ENCODE measurements at regions not wholly inside any gene's neighbourhood (a gene's known extent, or its start where the extent isn't known, plus 50 kb on each side); places are given as distances from the start of the nearest gene placed in this dataset.

DNA sequence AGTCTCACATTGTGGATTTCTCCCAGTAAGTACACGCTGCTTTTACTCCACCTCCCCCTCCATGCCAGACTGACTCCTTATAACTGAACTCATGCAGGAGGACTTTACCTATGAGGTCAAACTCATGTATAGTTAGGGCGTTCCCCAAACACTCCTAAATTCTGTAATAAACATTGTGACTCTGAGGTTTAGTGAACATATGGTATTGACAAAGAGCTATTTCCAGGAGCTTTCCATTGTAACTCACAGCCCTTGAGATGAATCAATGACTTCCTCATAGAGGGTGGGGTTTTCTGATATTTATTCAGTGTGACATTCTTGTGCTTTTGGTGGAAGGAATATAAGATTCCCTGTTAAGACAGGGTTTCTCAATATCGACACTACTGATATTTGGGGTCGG lies 337.4 kb upstream of the SLC14A2 start:
- DNase-seq (ENCODE audit: insufficient read length, low spot score) (no peak), FAIRE-seq (no peak)

DNA sequence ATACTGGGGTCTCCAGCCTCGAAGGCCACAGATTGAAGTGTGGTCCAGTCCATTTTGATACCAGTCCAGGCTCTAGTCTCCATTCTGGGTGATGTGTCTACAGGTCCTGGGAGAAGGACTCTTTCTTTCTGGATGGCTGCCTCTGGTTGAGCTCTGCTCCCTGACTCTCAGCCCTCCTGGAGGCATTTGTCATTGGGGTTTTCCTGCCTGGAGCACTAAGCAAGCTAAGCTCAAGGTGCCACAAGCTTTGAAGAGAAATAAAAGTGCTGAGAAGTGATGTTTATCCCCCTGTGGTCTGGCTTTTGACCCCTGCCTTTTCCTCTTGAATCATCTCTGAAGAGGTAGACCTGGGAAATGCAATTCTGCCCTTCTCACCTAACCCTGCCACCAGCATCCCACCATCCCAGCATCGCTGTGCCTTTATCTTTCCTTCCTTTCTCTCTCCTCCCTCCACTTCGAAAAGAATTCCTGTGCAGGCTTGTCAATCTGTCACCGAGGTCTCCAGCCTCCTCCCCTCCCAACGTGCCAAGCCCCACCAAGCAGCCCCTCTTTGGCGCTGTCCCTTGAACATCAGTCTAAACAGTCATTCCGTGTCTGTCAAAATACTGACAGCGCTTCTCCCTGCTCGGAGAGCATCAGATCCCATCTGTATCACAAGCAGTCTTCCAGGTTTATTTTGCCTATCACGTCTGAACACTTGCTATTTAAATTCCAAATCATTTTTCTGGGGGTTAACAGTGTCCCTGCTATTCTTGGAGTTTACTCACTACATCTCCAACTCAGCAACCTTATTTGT lies 334.6 kb upstream of the SLC14A2 start:
- FAIRE-seq, result no peak
- no peak for DNase-seq (ENCODE audit: insufficient read length, low spot score)
- no peak for TF ChIP-seq POLR2A (IDR thresholded peaks at IDR 0.05; ENCODE audit: low read depth, low read length)

More for the DNA sequence above, 337.4 kb upstream of the SLC14A2 start:
- TF ChIP-seq POLR2A (IDR thresholded peaks at IDR 0.05; ENCODE audit: low read depth, low read length), result no peak

DNA sequence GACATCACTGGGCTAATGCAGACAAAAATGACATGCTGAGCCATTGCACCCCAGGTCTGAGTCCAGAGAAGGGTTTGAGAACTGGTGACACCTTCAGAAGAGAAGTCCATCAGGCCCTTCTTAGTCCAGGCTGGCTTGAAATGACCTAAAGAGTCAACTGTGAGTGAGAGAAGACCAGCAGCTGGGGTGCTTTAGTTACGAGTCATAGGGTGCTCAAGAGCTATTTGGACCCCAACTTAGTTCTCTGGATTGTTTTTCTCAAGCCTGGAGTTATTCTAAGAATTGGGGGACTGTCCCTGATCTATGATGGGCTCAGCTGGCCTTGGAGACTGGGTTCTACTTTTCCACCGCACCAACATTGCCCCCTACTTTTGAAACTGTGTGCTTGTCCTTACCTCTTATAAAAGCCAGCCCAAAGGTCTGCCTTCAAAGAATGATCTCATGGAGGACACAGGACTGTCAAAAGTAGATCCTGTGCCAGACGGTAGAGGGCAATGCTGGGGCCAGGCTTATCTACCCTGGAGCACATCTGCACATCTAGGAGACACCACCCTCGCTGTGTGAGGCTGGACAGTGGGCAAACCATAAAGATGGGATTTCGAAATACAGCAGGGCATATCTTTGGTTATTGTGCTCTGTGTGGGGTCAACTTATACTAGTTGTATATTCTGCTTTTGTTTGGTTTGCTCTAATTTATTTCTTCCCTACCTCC lies 333.0 kb upstream of the SLC14A2 start:
- DNase-seq (ENCODE audit: insufficient read length, low spot score) (no peak), FAIRE-seq (no peak)
- no peak for TF ChIP-seq POLR2A (IDR thresholded peaks at IDR 0.05; ENCODE audit: low read depth, low read length)

DNA sequence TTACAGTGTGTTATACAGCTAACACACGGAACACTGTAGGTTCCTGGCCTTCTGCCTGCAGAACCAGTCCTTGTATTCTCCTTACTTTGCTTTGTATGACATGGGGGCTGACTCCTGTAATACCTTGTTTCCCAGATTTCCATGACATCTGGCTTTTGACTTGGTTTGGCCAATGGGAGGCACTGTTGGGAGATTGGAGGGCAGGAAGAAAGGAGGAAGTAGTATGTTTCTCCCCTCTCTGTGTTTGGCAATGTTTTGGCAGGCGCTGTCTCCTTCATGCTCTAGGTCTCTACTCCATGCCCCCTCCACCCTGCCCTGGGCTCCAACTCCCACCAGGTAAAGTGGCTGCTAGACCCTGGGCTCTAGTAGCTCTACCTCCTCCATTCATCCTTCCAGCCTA lies 331.1 kb upstream of the SLC14A2 start:
- FAIRE-seq, result no peak
- DNase-seq (ENCODE audit: insufficient read length, low spot score), result no peak
- no peak for TF ChIP-seq POLR2A (IDR thresholded peaks at IDR 0.05; ENCODE audit: low read depth, low read length)

DNA sequence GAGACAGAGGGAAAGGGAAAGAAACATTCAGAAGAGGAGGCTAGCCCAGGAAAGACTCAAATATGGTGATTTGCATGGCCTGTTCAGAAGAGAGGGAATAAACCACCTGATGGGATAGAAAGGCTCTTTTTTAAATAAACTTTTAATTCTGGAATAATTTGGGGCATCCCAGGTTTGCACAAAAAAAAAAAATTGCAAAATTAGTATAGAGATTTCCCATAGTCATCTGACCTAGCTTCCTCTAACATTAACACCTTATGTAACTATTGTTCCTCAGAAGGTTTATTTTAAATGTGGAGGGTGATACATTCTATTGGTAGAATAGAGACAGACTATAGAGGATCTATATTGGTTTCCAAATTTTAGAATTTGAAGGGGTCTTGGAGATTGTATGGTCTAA lies 330.4 kb upstream of the SLC14A2 start:
- FAIRE-seq (no peak), DNase-seq (ENCODE audit: insufficient read length, low spot score) (no peak)
- no peak for TF ChIP-seq POLR2A (IDR thresholded peaks at IDR 0.05; ENCODE audit: low read depth, low read length)

DNA sequence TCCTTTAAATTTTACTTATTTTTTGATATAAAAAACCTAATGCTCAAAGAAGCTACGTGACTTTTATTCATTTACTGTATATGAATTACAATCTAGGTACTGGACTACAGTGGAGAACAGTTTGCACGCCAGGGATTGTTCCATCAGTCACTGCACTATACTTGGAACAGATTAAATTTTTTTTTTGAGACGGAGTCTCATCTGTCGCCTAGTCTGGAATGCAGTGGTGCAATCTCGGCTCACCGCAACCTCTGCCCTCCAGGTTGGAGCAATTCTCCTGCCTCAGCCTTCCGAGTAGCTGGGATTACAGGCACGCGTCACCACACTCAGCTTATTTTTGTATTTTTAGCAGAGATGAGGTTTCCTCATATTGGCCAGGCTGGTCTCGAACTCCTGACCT lies 330.0 kb upstream of the SLC14A2 start:
- DNase-seq (ENCODE audit: insufficient read length, low spot score) (no peak), FAIRE-seq (no peak)
- TF ChIP-seq POLR2A (IDR thresholded peaks at IDR 0.05; ENCODE audit: low read depth, low read length), result no peak

DNA sequence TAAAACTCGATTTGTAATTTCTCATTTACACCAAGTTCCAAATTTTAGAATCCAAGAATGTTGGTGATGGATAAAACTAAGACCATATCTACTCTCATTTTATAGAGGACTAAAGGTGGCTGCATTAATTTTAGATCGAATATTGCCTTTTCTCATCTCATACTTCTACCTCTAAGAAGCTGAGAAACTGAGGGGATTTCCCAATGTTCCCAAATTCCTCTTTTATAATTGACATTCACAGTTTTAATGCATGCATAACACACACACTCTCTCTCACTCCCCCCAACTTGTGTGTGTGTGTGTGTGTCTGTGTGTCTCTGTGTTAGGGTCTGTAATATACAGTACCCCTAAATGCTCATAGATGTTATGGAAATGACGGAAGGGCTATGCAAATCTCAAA lies 328.8 kb upstream of the SLC14A2 start:
- DNase-seq (ENCODE audit: insufficient read length, low spot score), result no peak
- TF ChIP-seq POLR2A (IDR thresholded peaks at IDR 0.05; ENCODE audit: low read depth, low read length), result no peak
- no peak for FAIRE-seq

DNA sequence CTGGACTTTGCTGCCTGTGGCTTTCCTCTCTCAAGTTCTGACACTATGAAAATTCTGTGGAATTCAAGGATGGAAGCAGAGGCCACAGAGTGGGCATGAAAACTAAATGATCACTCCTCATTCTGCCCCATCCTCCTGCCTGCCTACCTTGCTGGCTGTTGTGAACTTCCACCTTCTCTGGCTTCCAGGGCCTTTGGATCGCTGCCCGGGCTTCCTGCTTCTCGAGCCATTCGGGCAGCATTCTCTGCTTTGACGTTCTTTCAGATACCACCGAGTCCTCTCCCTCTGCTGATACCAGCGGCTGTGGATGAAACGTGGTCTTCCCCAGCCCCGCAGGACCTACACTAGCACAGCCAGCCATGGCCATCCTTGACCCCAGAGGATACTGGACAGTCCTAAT lies 327.7 kb upstream of the SLC14A2 start:
- no peak for TF ChIP-seq POLR2A (IDR thresholded peaks at IDR 0.05; ENCODE audit: low read depth, low read length)
- no peak for DNase-seq (ENCODE audit: insufficient read length, low spot score)
- no peak for FAIRE-seq

DNA sequence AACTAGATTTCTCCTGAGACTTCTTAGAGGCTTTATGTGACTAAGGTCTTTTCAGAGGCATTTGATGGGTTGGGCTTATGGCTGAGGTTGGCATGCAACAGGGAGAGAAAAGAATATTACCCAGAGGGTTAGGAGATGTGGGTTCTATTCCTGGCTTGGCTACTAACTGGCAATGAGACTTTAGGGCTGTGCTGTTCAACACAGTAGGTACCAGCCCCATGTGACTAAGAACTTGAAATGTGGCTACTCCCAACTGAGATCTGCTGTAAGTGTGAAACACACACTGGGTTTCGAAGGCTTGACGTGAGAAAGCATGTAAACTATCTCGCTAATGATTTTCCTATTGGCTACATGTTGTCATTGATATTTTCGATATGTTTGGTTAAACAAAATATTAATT lies 324.9 kb upstream of the SLC14A2 start:
- FAIRE-seq (no peak), DNase-seq (ENCODE audit: insufficient read length, low spot score) (no peak)
- no peak for TF ChIP-seq POLR2A (IDR thresholded peaks at IDR 0.05; ENCODE audit: low read depth, low read length)

DNA sequence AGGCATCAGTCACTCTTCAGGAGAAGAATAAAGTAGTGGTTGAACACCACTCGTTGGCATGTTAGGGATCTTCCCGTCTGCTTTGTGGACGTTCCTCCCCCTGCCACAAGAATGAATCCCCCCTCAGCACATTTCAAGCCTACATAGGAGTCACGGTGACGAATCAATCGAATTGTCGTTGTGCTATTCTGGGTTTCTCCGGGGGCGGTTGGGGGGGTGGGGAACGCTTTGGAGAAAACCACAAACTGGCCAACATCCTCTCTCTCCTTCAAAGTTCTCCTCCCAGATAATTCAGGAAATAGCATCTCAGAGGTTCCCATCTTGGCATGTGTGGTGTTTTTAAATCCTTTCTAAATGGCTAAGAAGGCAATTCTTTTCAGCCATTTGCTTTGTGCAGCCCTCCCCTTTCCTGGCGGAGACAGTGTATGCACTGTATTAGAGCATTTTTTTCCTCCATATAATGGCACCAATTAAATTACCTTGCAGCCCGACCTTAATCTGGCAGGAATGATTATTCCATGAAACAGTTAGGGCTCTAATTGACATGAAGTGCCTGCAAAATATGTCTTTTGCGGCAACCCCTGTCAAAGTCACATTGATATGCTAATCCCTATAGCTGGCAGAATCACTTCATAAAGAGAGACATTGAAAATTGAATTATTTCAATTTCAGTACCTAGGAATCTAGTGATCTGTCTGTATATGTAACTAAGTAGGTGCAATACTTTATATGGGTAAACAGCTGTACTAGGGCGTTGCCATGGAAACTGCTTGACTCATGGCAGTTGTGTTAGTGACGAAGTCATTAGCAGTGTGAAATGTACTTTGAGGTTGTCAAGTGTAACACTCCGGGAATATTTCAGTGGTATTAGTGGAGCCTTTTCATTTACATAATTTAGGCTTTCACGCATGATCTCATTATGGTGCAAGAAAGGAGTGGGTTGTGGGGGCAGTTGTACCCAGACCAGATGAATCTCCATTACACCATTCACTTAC lies 323.4 kb upstream of the SLC14A2 start:
- TF ChIP-seq POLR2A (IDR thresholded peaks at IDR 0.05; ENCODE audit: low read depth, low read length), result no peak
- DNase-seq (ENCODE audit: insufficient read length, low spot score) (no peak), FAIRE-seq (no peak)

DNA sequence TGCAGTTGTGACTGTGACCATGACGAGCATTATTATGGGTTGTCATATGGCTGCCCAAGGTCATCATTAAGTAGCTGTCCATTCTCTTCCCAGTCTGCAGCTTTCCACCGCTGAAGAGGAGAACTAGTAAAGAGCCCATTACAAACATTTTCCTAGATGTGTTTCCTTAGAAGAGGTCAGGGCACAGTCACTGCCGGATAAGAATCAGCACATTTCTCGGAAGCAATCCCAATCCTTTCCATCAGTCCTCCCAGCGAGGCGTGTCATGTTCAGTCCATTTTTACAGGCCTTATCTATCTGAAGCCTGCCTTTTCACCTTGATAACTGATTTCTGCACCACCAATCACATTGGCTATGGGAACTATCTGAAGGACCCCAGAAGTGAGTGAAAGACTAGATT lies 319.9 kb upstream of the SLC14A2 start:
- no peak for FAIRE-seq
- no peak for TF ChIP-seq POLR2A (IDR thresholded peaks at IDR 0.05; ENCODE audit: low read depth, low read length)
- no peak for DNase-seq (ENCODE audit: insufficient read length, low spot score)

DNA sequence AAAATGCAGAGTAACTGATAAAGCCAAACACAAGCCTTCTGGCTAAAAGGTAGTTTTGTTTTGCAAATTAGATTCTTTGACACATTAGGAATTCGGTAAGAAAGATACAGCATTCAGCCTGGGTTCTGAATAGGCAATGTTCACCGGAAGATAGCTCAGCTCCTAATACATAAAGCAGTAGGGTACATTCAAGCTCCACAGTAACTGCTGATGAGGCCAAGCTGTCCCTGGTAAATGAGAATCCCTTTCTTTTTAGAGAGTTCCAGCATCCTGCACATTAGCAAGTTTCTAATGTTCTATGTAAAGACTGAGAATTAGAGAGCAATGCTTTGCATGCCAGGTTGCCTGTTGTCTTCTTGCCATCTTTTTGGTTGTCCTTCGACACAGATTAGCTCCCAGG lies 316.3 kb upstream of the SLC14A2 start:
- FAIRE-seq, result no peak
- TF ChIP-seq POLR2A (IDR thresholded peaks at IDR 0.05; ENCODE audit: low read depth, low read length), result no peak
- no peak for DNase-seq (ENCODE audit: insufficient read length, low spot score)

DNA sequence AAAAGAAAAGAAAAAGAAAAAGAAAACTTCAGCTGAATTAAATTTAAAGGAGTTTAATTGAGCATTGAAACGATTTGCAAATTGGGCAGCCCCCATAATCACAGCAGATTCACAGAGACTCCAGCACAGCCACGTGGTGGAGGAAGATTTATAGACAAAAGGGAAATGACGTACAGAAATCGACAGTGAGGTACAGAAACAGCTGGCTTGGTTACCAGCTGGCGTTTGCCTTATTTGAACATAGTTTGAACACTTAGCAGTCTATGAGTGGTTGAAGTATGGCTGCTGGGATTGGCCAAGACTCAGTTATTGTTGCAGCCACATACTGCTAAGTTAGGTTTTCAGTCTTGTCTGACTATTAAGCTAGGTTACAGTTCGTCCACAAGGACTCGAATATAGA lies 312.2 kb upstream of the SLC14A2 start:
- DNase-seq (ENCODE audit: insufficient read length, low spot score), result no peak
- no peak for FAIRE-seq
- no peak for TF ChIP-seq POLR2A (IDR thresholded peaks at IDR 0.05; ENCODE audit: low read depth, low read length)

DNA sequence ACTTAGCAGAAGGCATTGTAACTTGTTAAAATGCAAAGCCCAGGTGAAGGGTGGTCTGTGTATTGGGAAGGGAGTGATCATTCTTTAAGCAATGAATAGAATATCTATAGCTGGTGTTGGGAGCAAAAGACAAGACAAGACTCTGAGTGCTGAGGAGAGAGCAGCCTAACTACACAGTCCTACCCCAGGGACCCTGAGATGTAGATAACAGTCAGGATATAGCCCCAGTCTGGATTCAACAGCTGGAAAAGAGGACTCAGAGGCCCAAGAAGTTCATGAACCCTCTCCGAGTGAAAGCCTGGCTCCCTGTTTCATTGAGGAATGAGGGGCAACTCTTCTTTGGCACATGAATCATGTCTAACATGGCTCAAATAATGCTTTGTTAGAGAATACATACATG lies 310.7 kb upstream of the SLC14A2 start:
- TF ChIP-seq POLR2A (IDR thresholded peaks at IDR 0.05; ENCODE audit: low read depth, low read length), result no peak
- FAIRE-seq, result no peak

More for the DNA sequence above, 310.7 kb upstream of the SLC14A2 start:
- no peak for DNase-seq (ENCODE audit: insufficient read length, low spot score)

Data from H54 (cell line).